HEK293 (cell line): ENCODE measurements at regions not wholly inside any gene's neighbourhood (a gene's known extent, or its start where the extent isn't known, plus 50 kb on each side); places are given as distances from the start of the nearest gene placed in this dataset.

Source experiments
- CTCF ChIA-PET: fragments of 350-600 bp; formaldehyde crosslinking; extraction: SDS; loops from one replicate; lab custom pipeline; 2021; ENCODE audit warnings: antibody characterized with exemption; lab: Yijun Ruan, JAX
- POLR2A ChIA-PET: fragments of 300-600 bp; formaldehyde crosslinking; extraction: SDS; loops from one replicate; lab custom pipeline; 2020; ENCODE audit warnings: antibody characterized with exemption, inconsistent platforms; lab: Yijun Ruan, JAX
- H3K27ac ChIP-seq: fragments of 200-500 bp; sonication (Bioruptor generic); 2 replicates; pipeline ENCODE4 v1.5.1; 2014; ENCODE audit warnings: low read depth, low read length, control low read depth, inconsistent platforms; ENCODE audit errors: extremely low read depth
- H3K36me3 ChIP-seq, 2 experiments: fragments of 200-500 bp in 1 of 2; sonication (Bioruptor generic) in 1 of 2; 1 replicate in 1 of 2; 2 replicates in 1 of 2; pipeline ENCODE4 v1.5.1; 2014 to 2017; ENCODE audit warnings: inconsistent platforms in 2 of 2, low read length in 2 of 2; ENCODE audit not compliant: control insufficient read depth in 2 of 2, insufficient read depth in 1 of 2
- H3K4me1 ChIP-seq: fragments of 200-500 bp; sonication (Bioruptor generic); 2 replicates; pipeline ENCODE4 v1.5.1; 2014; ENCODE audit warnings: mild to moderate bottlenecking, low read length, inconsistent platforms; ENCODE audit not compliant: control insufficient read depth, insufficient read depth
- H3K4me3 ChIP-seq: 2 replicates; pipeline ENCODE4 v1.5.1; 2011; ENCODE audit warnings: low read depth, mild to moderate bottlenecking, control low read depth, low read length, moderate library complexity
- H3K9me3 ChIP-seq: fragments of 200-500 bp; sonication (Bioruptor generic); 2 replicates; pipeline ENCODE4 v1.5.1; 2014; ENCODE audit warnings: low read depth, low read length, inconsistent platforms; ENCODE audit not compliant: control insufficient read depth, insufficient read depth
- BCL11B ChIP-seq: fragments of 450-650 bp; formaldehyde crosslinking; IDR thresholded peaks from 2 replicates; pipeline ENCODE4 v1.5.1; 2016; ENCODE audit warnings: low read depth, missing biosample characterization, missing genetic modification characterization
- GLIS2 ChIP-seq: fragments of 450-650 bp; formaldehyde crosslinking; IDR thresholded peaks from 2 replicates; pipeline ENCODE4 v1.5.1; 2016; ENCODE audit warnings: missing biosample characterization, missing genetic modification characterization
- KLF17 ChIP-seq: fragments of 450-650 bp; formaldehyde crosslinking; IDR thresholded peaks from 2 replicates; pipeline ENCODE4 v1.5.1; 2016; ENCODE audit warnings: missing biosample characterization, missing genetic modification characterization
- KLF7 ChIP-seq: fragments of 450-650 bp; formaldehyde crosslinking; IDR thresholded peaks from 2 replicates; pipeline ENCODE4 v1.5.1; 2016; ENCODE audit warnings: missing biosample characterization, missing genetic modification characterization, borderline replicate concordance
- PRDM2 ChIP-seq: fragments of 450-650 bp; formaldehyde crosslinking; IDR thresholded peaks from 2 replicates; pipeline ENCODE4 v1.5.1; 2016; ENCODE audit warnings: missing biosample characterization, missing genetic modification characterization, borderline replicate concordance
- ZBTB26 ChIP-seq: fragments of 450-650 bp; formaldehyde crosslinking; optimal IDR thresholded peaks from 2 replicates; pipeline ENCODE3; 2016; ENCODE audit warnings: missing biosample characterization, mild to moderate bottlenecking, missing genetic modification characterization
- ZNF132 ChIP-seq: fragments of 450-650 bp; formaldehyde crosslinking; IDR thresholded peaks from 2 replicates; pipeline ENCODE4 v1.5.1; 2017; ENCODE audit warnings: missing biosample characterization, missing genetic modification characterization, borderline replicate concordance
- ZNF155 ChIP-seq: fragments of 450-650 bp; formaldehyde crosslinking; IDR thresholded peaks from 2 replicates; pipeline ENCODE4 v1.5.1; 2016; ENCODE audit warnings: missing biosample characterization, missing genetic modification characterization
- ZNF157 ChIP-seq: fragments of 450-650 bp; formaldehyde crosslinking; IDR thresholded peaks from 2 replicates; pipeline ENCODE4 v1.5.1; 2016; ENCODE audit warnings: missing biosample characterization, missing genetic modification characterization
- ZNF341 ChIP-seq: fragments of 450-650 bp; formaldehyde crosslinking; IDR thresholded peaks from 2 replicates; pipeline ENCODE4; 2016; ENCODE audit warnings: low read depth, missing biosample characterization, missing genetic modification characterization
- ZNF354C ChIP-seq: fragments of 450-650 bp; formaldehyde crosslinking; IDR thresholded peaks from 2 replicates; pipeline ENCODE4 v1.5.1; 2016; ENCODE audit warnings: missing biosample characterization, missing genetic modification characterization, low read depth, borderline replicate concordance
- ZNF433 ChIP-seq: fragments of 450-650 bp; formaldehyde crosslinking; IDR thresholded peaks from 2 replicates; pipeline ENCODE4 v1.5.1; 2016; ENCODE audit warnings: missing biosample characterization, missing genetic modification characterization, low read depth
- ZNF664 ChIP-seq: fragments of 450-650 bp; formaldehyde crosslinking; IDR thresholded peaks from 2 replicates; pipeline ENCODE4 v1.5.1; 2016; ENCODE audit warnings: missing biosample characterization, missing genetic modification characterization
- ZNF707 ChIP-seq: fragments of 450-650 bp; formaldehyde crosslinking; IDR thresholded peaks from 2 replicates; pipeline ENCODE4 v1.5.1; 2016; ENCODE audit warnings: missing biosample characterization, missing genetic modification characterization
- ZSCAN30 ChIP-seq: fragments of 450-650 bp; IDR thresholded peaks from 2 replicates; pipeline ENCODE4 v1.5.1; 2018; ENCODE audit warnings: missing biosample characterization, mild to moderate bottlenecking, missing genetic modification characterization, moderate library complexity
- ZSCAN4 ChIP-seq: fragments of 450-650 bp; formaldehyde crosslinking; IDR thresholded peaks from 2 replicates; pipeline ENCODE4 v1.5.1; 2017; ENCODE audit warnings: missing biosample characterization, missing genetic modification characterization
- TF ChIP-seq, protein P1 (sequence below): fragments of 450-650 bp; formaldehyde crosslinking; IDR thresholded peaks from 2 replicates; pipeline ENCODE4 v1.5.1; 2016; ENCODE audit warnings: missing biosample characterization, missing genetic modification characterization

DNA sequence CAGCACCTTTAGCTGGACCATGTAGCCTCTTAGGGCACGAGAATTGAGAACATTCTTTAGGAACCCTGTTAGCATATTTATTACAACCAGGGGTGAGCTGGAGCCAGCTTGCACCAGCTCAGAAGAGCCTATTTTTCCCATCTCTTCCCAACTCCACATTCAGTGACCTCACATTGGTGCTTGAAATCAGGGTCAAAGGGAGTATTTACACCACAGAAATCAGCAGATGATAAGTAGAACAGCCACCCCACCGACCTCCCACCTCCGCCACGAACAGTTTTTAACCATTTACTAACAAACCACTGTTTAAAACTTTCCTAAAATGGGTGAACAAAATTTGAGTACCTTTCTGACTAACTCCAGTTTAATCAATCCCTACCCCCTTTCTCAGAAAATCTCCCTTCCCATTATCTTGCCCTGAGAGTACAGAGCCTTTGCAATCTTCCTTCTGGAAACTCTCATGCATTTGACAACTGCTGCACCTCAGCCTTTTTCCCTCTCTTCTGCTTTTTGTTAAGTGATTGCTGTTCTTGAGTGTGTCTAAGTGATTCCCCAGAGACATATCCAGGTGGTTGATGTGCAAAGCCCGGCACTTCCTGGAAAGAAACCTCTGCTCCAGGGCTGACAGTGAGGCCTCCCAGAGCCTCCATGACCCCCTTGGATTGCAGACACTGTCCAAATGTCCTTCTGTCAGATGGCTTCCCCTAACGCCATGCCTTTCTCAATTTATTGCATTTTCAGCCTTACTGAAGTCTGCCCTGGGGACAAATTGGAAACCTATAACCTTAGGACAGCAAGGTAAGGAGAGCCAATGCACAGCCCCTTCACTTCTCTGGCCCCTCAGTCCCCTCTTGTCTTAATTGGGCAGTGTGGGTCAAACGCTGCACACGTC lies 389.5 kb upstream of the TNP1 start:
- no peak overlapping the region for H3K4me3 ChIP-seq
- H3K36me3 ChIP-seq, result no peaks in the 10 kb centered on the region
- H3K27ac ChIP-seq, result no peak overlapping the region; the same call in 1 of the 2 replicates
- H3K9me3 ChIP-seq, result no peaks in the 10 kb centered on the region
- POLR2A ChIA-PET, result no interaction called here
- CTCF ChIA-PET, result interaction anchor here (0.6 kb wide), 1 partner anchor 555 kb away, joined by 3 read pairs; no protein-coding TSS in a partner anchor
- H3K4me1 ChIP-seq, result peaks cover 17% of the 10 kb centered on the region
- no peak for TF ChIP-seq KLF17
- no peak for TF ChIP-seq ZBTB26 (tag by site-specific recombination)
- no peak for TF ChIP-seq PRDM2 (tag by site-specific recombination)
- TF ChIP-seq ZNF354C (tag by site-specific recombination), result no peak
- TF ChIP-seq ZNF664 (tag by site-specific recombination), result no peak
- no peak for TF ChIP-seq ZNF132
- TF ChIP-seq ZSCAN4 (tag by site-specific recombination), result no peak
- no peak for TF ChIP-seq GLIS2 (tag by site-specific recombination)
- TF ChIP-seq ZNF155, result no peak
- no peak for TF ChIP-seq ZNF707
- TF ChIP-seq, protein P1, sequence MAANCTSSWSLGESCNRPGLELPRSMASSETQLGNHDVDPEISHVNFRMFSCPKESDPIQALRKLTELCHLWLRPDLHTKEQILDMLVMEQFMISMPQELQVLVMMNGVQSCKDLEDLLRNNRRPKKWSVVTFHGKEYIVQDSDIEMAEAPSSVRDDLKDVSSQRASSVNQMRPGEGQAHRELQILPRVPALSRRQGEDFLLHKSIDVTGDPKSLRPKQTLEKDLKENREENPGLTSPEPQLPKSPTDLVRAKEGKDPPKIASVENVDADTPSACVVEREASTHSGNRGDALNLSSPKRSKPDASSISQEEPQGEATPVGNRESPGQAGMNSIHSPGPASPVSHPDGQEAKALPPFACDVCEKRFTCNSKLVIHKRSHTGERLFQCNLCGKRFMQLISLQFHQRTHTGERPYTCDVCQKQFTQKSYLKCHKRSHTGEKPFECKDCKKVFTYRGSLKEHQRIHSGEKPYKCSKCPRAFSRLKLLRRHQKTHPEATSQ, result no peak
- no peak for TF ChIP-seq ZNF433 (tag by site-specific recombination)
- TF ChIP-seq BCL11B (tag by site-specific recombination), result no peak
- TF ChIP-seq ZNF157 (tag by site-specific recombination), result no peak
- no peak for TF ChIP-seq KLF7 (tag by site-specific recombination)
- TF ChIP-seq ZNF341 (tag by site-specific recombination), result no peak
- TF ChIP-seq ZSCAN30 (tag by site-specific recombination), result no peak
